Urothelium cell line (cell line): ENCODE measurements at regions not wholly inside any gene's neighbourhood (a gene's known extent, or its start where the extent isn't known, plus 50 kb on each side); places are given as distances from the start of the nearest gene placed in this dataset.
"Not testable (repeated sequence)": the region's sequence is repeated elsewhere in the genome, so short reads cannot be mapped to it uniquely, and the experiment has no call there.

Source experiments
- DNase-seq: peaks from one replicate; pipeline ENCODE4 v3.0.0; 2011; ENCODE audit warnings: low spot score, mixed read lengths
- FAIRE-seq: peaks from 2 replicates; lab custom pipeline; 2011; peaks lifted over from hg19 to GRCh38; lab: Jason Lieb, UNC

- DNase-seq (no peak), FAIRE-seq (no peak)
Measured at GRCh38 chr3:177381070-177381469, 183.8 kb upstream of the TBL1XR1 start.

GRCh38 chr3:177382944-177383343 lies 185.7 kb upstream of the TBL1XR1 start:
- FAIRE-seq (no peak), DNase-seq (no peak)

GRCh38 chr3:177385186-177385585 lies 187.9 kb upstream of the TBL1XR1 start:
- FAIRE-seq: no peak
- DNase-seq: no peak

- FAIRE-seq (no peak), DNase-seq (no peak)
Measured at GRCh38 chr3:177385831-177386301, 188.6 kb upstream of the TBL1XR1 start.

- DNase-seq (no peak), FAIRE-seq (no peak)
Measured at GRCh38 chr3:177388209-177388608, 190.9 kb upstream of the TBL1XR1 start.

- FAIRE-seq, DNase-seq: not testable (repeated sequence)
Measured at GRCh38 chr3:177394231-177395024, 197.1 kb upstream of the TBL1XR1 start.

- FAIRE-seq (no peak), DNase-seq (no peak)
Measured at GRCh38 chr3:177396733-177397132, 199.5 kb upstream of the TBL1XR1 start.

- no peak for DNase-seq
- FAIRE-seq: no peak
Measured at GRCh38 chr3:177401375-177401774, 204.1 kb upstream of the TBL1XR1 start.

GRCh38 chr3:177402533-177402932 lies 205.3 kb upstream of the TBL1XR1 start:
- FAIRE-seq: no peak

GRCh38 chr3:177405191-177405672 lies 207.9 kb upstream of the TBL1XR1 start:
- DNase-seq: no peak
- FAIRE-seq: no peak

More at GRCh38 chr3:177402533-177402932, 205.3 kb upstream of the TBL1XR1 start:
- no peak for DNase-seq

- FAIRE-seq: no peak
- no peak for DNase-seq
Measured at GRCh38 chr3:177410730-177411129, 213.4 kb upstream of the TBL1XR1 start.

- DNase-seq (no peak), FAIRE-seq (no peak)
Measured at GRCh38 chr3:177411201-177411600, 213.9 kb upstream of the TBL1XR1 start.

GRCh38 chr3:177412677-177413170 lies 215.4 kb upstream of the TBL1XR1 start:
- not testable (repeated sequence) for DNase-seq, FAIRE-seq

- FAIRE-seq (no peak), DNase-seq (no peak)
Measured at GRCh38 chr3:177414093-177414492, 216.8 kb upstream of the TBL1XR1 start.

GRCh38 chr3:177418787-177419186 lies 221.5 kb upstream of the TBL1XR1 start:
- no peak for FAIRE-seq
- no peak for DNase-seq

GRCh38 chr3:177419904-177420601 lies 222.8 kb upstream of the TBL1XR1 start:
- DNase-seq: no peak
- FAIRE-seq: no peak

GRCh38 chr3:177420651-177421480 lies 223.6 kb upstream of the TBL1XR1 start:
- DNase-seq (no peak), FAIRE-seq (no peak)

GRCh38 chr3:177421481-177421785 lies 224.2 kb upstream of the TBL1XR1 start:
- no peak for DNase-seq
- FAIRE-seq: no peak

GRCh38 chr3:177424521-177424920 lies 227.2 kb upstream of the TBL1XR1 start:
- no peak for FAIRE-seq

GRCh38 chr3:177425042-177425441 lies 227.8 kb upstream of the TBL1XR1 start:
- FAIRE-seq (no peak), DNase-seq (no peak)

More at GRCh38 chr3:177424521-177424920, 227.2 kb upstream of the TBL1XR1 start:
- no peak for DNase-seq
